Activated CD4-positive, alpha-beta memory T cell treated with anti-CD3 and anti-CD28 coated beads for 36 hours (primary cell): ENCODE measurements at regions not wholly inside any gene's neighbourhood (a gene's known extent, or its start where the extent isn't known, plus 50 kb on each side); places are given as distances from the start of the nearest gene placed in this dataset.

ENCODE experiments used
- CTCF ChIA-PET: fragments of 350-600 bp; sonication (Branson Sonifier 250); formaldehyde crosslinking; loops from one replicate; lab custom pipeline; 2021; ENCODE audit warnings: antibody characterized with exemption, inconsistent platforms; lab: Charles Lee
- POLR2A ChIA-PET: fragments of 350-600 bp; sonication (Branson Sonifier 250); formaldehyde crosslinking; loops from one replicate; lab custom pipeline; 2021; ENCODE audit warnings: antibody characterized with exemption; lab: Charles Lee
- DNase-seq: peaks from one replicate; pipeline ENCODE4 v3.0.0-alpha.2; 2020
- H3K27ac Mint-ChIP-seq: one replicate; pipeline ENCODE4 v1.8.0; 2021; ENCODE audit warnings: mixed read lengths
- H3K27me3 Mint-ChIP-seq: one replicate; pipeline ENCODE4 v1.8.0; 2021; ENCODE audit warnings: mixed read lengths
- H3K36me3 Mint-ChIP-seq: one replicate; pipeline ENCODE4 v1.8.0; 2021; ENCODE audit warnings: mixed read lengths
- H3K4me1 Mint-ChIP-seq: one replicate; pipeline ENCODE4 v1.8.0; 2021; ENCODE audit warnings: low read depth, mixed read lengths
- H3K4me3 Mint-ChIP-seq: one replicate; pipeline ENCODE4 v1.8.0; 2021; ENCODE audit warnings: mild to moderate bottlenecking, mixed read lengths
- H3K9me3 Mint-ChIP-seq: one replicate; pipeline ENCODE4 v1.8.0; 2021; ENCODE audit warnings: mixed read lengths
- intact Hi-C: fragments of 100-400 bp; cut with micrococcal nuclease; formaldehyde crosslinking; loops from one replicate; pipeline ENCODE4 v1.15.1; 2023

GRCh38 chr13:106173346-106173745 is 362.1 kb downstream of the EFNB2 start:
- intact Hi-C loops: no loop called here
- H3K36me3 Mint-ChIP-seq: no peaks in the 10 kb centered on the region
- no peak for DNase-seq
- ChIA-PET CTCF (no interaction called here), POLR2A (no interaction called here)
- peaks cover 1% of the 10 kb centered on the region for H3K27me3 Mint-ChIP-seq
- no peaks in the 10 kb centered on the region for H3K9me3 Mint-ChIP-seq
- H3K4me3 Mint-ChIP-seq: no peak overlapping the region
- H3K27ac Mint-ChIP-seq: no peak overlapping the region
- no peaks in the 10 kb centered on the region for H3K4me1 Mint-ChIP-seq

- Mint-ChIP-seq H3K27me3 (peaks cover 1% of the 10 kb centered on the region), H3K4me3 (no peak overlapping the region), H3K9me3 (no peaks in the 10 kb centered on the region), H3K27ac (no peak overlapping the region), H3K36me3 (no peaks in the 10 kb centered on the region), H3K4me1 (no peaks in the 10 kb centered on the region)
- ChIA-PET POLR2A (no interaction called here), CTCF (interaction anchor here (0.6 kb wide), 1 partner anchor 1421 kb away, joined by 3 read pairs; no protein-coding TSS in a partner anchor)
- no peak for DNase-seq
- intact Hi-C loops: no loop called here
Observed at GRCh38 chr13:106172176-106172905, 363.1 kb downstream of the EFNB2 start.

- no peak for DNase-seq
- H3K4me3 Mint-ChIP-seq: no peak overlapping the region
- no peaks in the 10 kb centered on the region for H3K36me3 Mint-ChIP-seq
- peaks cover 6% of the 10 kb centered on the region for H3K9me3 Mint-ChIP-seq
- H3K27me3 Mint-ChIP-seq: no peaks in the 10 kb centered on the region
- POLR2A ChIA-PET: no interaction called here
- no peaks in the 10 kb centered on the region for H3K4me1 Mint-ChIP-seq
- CTCF ChIA-PET: no interaction called here
- H3K27ac Mint-ChIP-seq: no peak overlapping the region
- intact Hi-C loops: no loop called here
Observed at GRCh38 chr13:106163426-106163825, 372.0 kb downstream of the EFNB2 start.

- Mint-ChIP-seq H3K4me3 (no peak overlapping the region), H3K36me3 (no peaks in the 10 kb centered on the region), H3K27ac (no peak overlapping the region), H3K9me3 (peaks cover 6% of the 10 kb centered on the region), H3K4me1 (no peaks in the 10 kb centered on the region), H3K27me3 (peaks cover 2% of the 10 kb centered on the region)
- ChIA-PET POLR2A (no interaction called here), CTCF (no interaction called here)
- intact Hi-C loops: no loop called here
- no peak for DNase-seq
Observed at GRCh38 chr13:106161146-106161545, 374.3 kb downstream of the EFNB2 start.

- Mint-ChIP-seq H3K27ac (no peak overlapping the region), H3K4me3 (no peak overlapping the region), H3K9me3 (peaks cover 4% of the 10 kb centered on the region), H3K36me3 (no peaks in the 10 kb centered on the region), H3K27me3 (peaks cover 2% of the 10 kb centered on the region), H3K4me1 (no peaks in the 10 kb centered on the region)
- POLR2A ChIA-PET: no interaction called here
- CTCF ChIA-PET: interaction anchor here (0.6 kb wide), 1 partner anchor 739 kb away, joined by 4 read pairs; no protein-coding TSS in a partner anchor
- intact Hi-C loops: no loop called here
- DNase-seq: no peak
Observed at GRCh38 chr13:106159295-106160195, 375.9 kb downstream of the EFNB2 start.

- Mint-ChIP-seq H3K36me3 (no peaks in the 10 kb centered on the region), H3K4me1 (no peaks in the 10 kb centered on the region), H3K9me3 (no peaks in the 10 kb centered on the region), H3K4me3 (no peak overlapping the region), H3K27me3 (peaks cover 2% of the 10 kb centered on the region), H3K27ac (no peak overlapping the region)
- POLR2A ChIA-PET: no interaction called here
- no peak for DNase-seq
- CTCF ChIA-PET: no interaction called here
- intact Hi-C loops: no loop called here
Observed at GRCh38 chr13:106156468-106156867, 379.0 kb downstream of the EFNB2 start.

- H3K27me3 Mint-ChIP-seq: peaks cover 2% of the 10 kb centered on the region
- H3K36me3 Mint-ChIP-seq: no peaks in the 10 kb centered on the region
- H3K27ac Mint-ChIP-seq: no peak overlapping the region
- no peak for DNase-seq
- CTCF ChIA-PET: no interaction called here
- H3K9me3 Mint-ChIP-seq: no peaks in the 10 kb centered on the region
- POLR2A ChIA-PET: no interaction called here
- intact Hi-C loops: no loop called here
- no peak overlapping the region for H3K4me3 Mint-ChIP-seq
- no peaks in the 10 kb centered on the region for H3K4me1 Mint-ChIP-seq
Observed at GRCh38 chr13:106155411-106155810, 380.1 kb downstream of the EFNB2 start.

- Mint-ChIP-seq H3K4me3 (no peak overlapping the region), H3K27ac (no peak overlapping the region), H3K27me3 (peaks cover 2% of the 10 kb centered on the region), H3K36me3 (no peaks in the 10 kb centered on the region), H3K4me1 (no peaks in the 10 kb centered on the region), H3K9me3 (no peaks in the 10 kb centered on the region)
- DNase-seq: no peak
- ChIA-PET CTCF (no interaction called here), POLR2A (no interaction called here)
- intact Hi-C loops: no loop called here
Observed at GRCh38 chr13:106153876-106154275, 381.6 kb downstream of the EFNB2 start.

- peaks cover 2% of the 10 kb centered on the region for H3K27me3 Mint-ChIP-seq
- no peaks in the 10 kb centered on the region for H3K9me3 Mint-ChIP-seq
- no peak overlapping the region for H3K27ac Mint-ChIP-seq
- no peak for DNase-seq
- no peak overlapping the region for H3K4me3 Mint-ChIP-seq
- ChIA-PET CTCF (no interaction called here), POLR2A (no interaction called here)
- no peaks in the 10 kb centered on the region for H3K36me3 Mint-ChIP-seq
- intact Hi-C loops: no loop called here
- H3K4me1 Mint-ChIP-seq: no peaks in the 10 kb centered on the region
Observed at GRCh38 chr13:106153041-106153440, 382.4 kb downstream of the EFNB2 start.

- no peaks in the 10 kb centered on the region for H3K9me3 Mint-ChIP-seq
- ChIA-PET CTCF (no interaction called here), POLR2A (no interaction called here)
- H3K4me1 Mint-ChIP-seq: no peaks in the 10 kb centered on the region
- H3K27me3 Mint-ChIP-seq: peaks cover under 1% of the 10 kb centered on the region
- no peak overlapping the region for H3K27ac Mint-ChIP-seq
- intact Hi-C loops: no loop called here
- DNase-seq: no peak
- no peak overlapping the region for H3K4me3 Mint-ChIP-seq
- no peaks in the 10 kb centered on the region for H3K36me3 Mint-ChIP-seq
Observed at GRCh38 chr13:106152047-106152446, 383.4 kb downstream of the EFNB2 start.

GRCh38 chr13:106151056-106151699 is 384.3 kb downstream of the EFNB2 start:
- no peaks in the 10 kb centered on the region for H3K27me3 Mint-ChIP-seq
- no peak overlapping the region for H3K27ac Mint-ChIP-seq
- no peaks in the 10 kb centered on the region for H3K36me3 Mint-ChIP-seq

More at GRCh38 chr13:106151056-106151699, 384.3 kb downstream of the EFNB2 start:
- no peak for DNase-seq
- Mint-ChIP-seq H3K9me3 (no peaks in the 10 kb centered on the region), H3K4me3 (no peak overlapping the region), H3K4me1 (no peaks in the 10 kb centered on the region)
- ChIA-PET CTCF (no interaction called here), POLR2A (no interaction called here)
- intact Hi-C loops: no loop called here
